ENCODE measurements at regions not wholly inside any gene's neighbourhood (a gene's known extent, or its start where the extent isn't known, plus 50 kb on each side); places are given as distances from the start of the nearest gene placed in this dataset.

GRCh38 chr9:121597698-121598166 lies 53.7 kb upstream of the DAB2IP start:
- no peak for TF ChIP-seq CTCF (IDR thresholded peaks at IDR 0.05; ENCODE audit: low read length)
- no peak for TF ChIP-seq EZH2 (optimal IDR thresholded peaks at IDR 0.05; ENCODE audit: low read depth, low read length)
